HepG2 (cell line): ENCODE measurements at regions not wholly inside any gene's neighbourhood (a gene's known extent, or its start where the extent isn't known, plus 50 kb on each side); places are given as distances from the start of the nearest gene placed in this dataset.

Experiments used
- CREBL2 ChIP-seq: sonication (generic); formaldehyde crosslinking; IDR thresholded peaks from 2 replicates; pipeline ENCODE4 v1.8.1; 2023; ENCODE audit warnings: missing genetic modification reagents, mild to moderate bottlenecking, borderline replicate concordance
- RELA ChIP-seq: sonication (generic); formaldehyde crosslinking; IDR thresholded peaks from 2 replicates; pipeline ENCODE4 v1.4.0; 2020; ENCODE audit warnings: missing genetic modification reagents
- ZNF260 ChIP-seq: sonication (generic); formaldehyde crosslinking; IDR thresholded peaks from 2 replicates; pipeline ENCODE4 v1.4.0; 2020; ENCODE audit warnings: missing genetic modification reagents, low read depth, mild to moderate bottlenecking, borderline replicate concordance
- ZNF274 ChIP-seq: sonication (generic); formaldehyde crosslinking; IDR thresholded peaks from 2 replicates; pipeline ENCODE4 v1.5.1; 2020; ENCODE audit warnings: mild to moderate bottlenecking, missing genetic modification reagents
- ZNF331 ChIP-seq: sonication (generic); formaldehyde crosslinking; IDR thresholded peaks from 2 replicates; pipeline ENCODE4 v1.4.0; 2020; ENCODE audit warnings: missing genetic modification reagents
- TF ChIP-seq, protein P1 (sequence below): sonication (generic); formaldehyde crosslinking; IDR thresholded peaks from 2 replicates; pipeline ENCODE4 v1.8.1; 2022; ENCODE audit warnings: mild to moderate bottlenecking, missing genetic modification reagents
- TF ChIP-seq, protein P2 (sequence below): sonication (generic); formaldehyde crosslinking; IDR thresholded peaks from 2 replicates; pipeline ENCODE4 v1.5.0; 2020; ENCODE audit warnings: mild to moderate bottlenecking, missing genetic modification reagents, moderate library complexity

- TF ChIP-seq ZNF331 (CRISPR knock-in tag): no peak
- TF ChIP-seq, protein P1, sequence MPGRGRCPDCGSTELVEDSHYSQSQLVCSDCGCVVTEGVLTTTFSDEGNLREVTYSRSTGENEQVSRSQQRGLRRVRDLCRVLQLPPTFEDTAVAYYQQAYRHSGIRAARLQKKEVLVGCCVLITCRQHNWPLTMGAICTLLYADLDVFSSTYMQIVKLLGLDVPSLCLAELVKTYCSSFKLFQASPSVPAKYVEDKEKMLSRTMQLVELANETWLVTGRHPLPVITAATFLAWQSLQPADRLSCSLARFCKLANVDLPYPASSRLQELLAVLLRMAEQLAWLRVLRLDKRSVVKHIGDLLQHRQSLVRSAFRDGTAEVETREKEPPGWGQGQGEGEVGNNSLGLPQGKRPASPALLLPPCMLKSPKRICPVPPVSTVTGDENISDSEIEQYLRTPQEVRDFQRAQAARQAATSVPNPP (CRISPR knock-in tag): no peak
- no peak for TF ChIP-seq RELA
- TF ChIP-seq ZNF274 (CRISPR knock-in tag): no peak
- TF ChIP-seq CREBL2 (CRISPR knock-in tag): no peak
- TF ChIP-seq, protein P2, sequence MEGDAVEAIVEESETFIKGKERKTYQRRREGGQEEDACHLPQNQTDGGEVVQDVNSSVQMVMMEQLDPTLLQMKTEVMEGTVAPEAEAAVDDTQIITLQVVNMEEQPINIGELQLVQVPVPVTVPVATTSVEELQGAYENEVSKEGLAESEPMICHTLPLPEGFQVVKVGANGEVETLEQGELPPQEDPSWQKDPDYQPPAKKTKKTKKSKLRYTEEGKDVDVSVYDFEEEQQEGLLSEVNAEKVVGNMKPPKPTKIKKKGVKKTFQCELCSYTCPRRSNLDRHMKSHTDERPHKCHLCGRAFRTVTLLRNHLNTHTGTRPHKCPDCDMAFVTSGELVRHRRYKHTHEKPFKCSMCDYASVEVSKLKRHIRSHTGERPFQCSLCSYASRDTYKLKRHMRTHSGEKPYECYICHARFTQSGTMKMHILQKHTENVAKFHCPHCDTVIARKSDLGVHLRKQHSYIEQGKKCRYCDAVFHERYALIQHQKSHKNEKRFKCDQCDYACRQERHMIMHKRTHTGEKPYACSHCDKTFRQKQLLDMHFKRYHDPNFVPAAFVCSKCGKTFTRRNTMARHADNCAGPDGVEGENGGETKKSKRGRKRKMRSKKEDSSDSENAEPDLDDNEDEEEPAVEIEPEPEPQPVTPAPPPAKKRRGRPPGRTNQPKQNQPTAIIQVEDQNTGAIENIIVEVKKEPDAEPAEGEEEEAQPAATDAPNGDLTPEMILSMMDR: no peak
- TF ChIP-seq ZNF260: no peak
These were observed 298.8 kb downstream of the LMO7 start for GRCh38 chr13:75934889-75935288.
